HG03196 (cell line): ENCODE measurements at regions not wholly inside any gene's neighbourhood (a gene's known extent, or its start where the extent isn't known, plus 50 kb on each side); places are given as distances from the start of the nearest gene placed in this dataset.

Source experiments
- ATAC-seq: cut with Tn5 transposase; IDR thresholded peaks from one replicate; pipeline ENCODE4 v1.9.1; 2021; ENCODE audit not compliant: unreplicated experiment

DNA sequence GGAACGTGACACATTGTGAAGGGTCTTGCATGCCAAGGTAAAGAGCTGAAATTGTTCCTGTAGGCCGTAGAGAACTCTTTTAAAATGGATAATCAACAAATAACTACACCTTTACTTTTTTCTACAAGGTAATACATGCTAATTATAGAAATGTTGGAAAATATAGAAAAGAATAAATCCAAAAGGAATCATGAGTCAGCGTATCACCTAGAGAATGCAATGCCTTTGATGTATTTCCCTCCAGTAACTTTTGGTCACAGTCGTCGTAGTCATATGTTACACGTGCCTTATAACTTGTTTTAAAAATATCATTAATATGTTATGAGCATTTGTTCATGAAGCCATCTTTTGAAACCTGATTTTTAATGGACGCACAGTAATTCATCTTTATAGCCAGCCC is 100.6 kb downstream of the LIPG start:
- no peak for ATAC-seq

- ATAC-seq, result no peak
Measured at GRCh38 chr18:49658823-49659404, 97.1 kb downstream of the LIPG start.

- no peak for ATAC-seq
Measured at GRCh38 chr18:49656073-49656692, 94.3 kb downstream of the LIPG start.

- no peak for ATAC-seq
Measured at GRCh38 chr18:49655266-49656072, 93.6 kb downstream of the LIPG start.

DNA sequence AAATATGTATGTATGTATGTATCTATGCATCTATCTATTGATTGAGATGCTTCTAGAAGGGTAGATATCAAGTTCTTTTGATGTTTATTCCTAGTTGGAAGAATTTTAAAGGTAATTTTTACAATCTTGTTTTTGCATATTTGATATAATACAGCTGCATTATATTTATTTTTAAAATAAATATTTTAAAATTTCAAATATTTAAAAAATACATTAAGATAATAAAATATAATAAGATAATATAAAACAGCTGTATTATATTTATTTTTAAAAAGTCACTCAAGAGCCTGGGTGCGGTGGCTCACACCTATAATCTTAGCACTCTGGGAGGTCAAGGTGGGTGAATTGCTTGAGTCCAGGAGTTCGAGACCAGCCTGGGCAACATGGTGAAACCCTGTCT is 92.5 kb downstream of the LIPG start:
- no peak for ATAC-seq

DNA sequence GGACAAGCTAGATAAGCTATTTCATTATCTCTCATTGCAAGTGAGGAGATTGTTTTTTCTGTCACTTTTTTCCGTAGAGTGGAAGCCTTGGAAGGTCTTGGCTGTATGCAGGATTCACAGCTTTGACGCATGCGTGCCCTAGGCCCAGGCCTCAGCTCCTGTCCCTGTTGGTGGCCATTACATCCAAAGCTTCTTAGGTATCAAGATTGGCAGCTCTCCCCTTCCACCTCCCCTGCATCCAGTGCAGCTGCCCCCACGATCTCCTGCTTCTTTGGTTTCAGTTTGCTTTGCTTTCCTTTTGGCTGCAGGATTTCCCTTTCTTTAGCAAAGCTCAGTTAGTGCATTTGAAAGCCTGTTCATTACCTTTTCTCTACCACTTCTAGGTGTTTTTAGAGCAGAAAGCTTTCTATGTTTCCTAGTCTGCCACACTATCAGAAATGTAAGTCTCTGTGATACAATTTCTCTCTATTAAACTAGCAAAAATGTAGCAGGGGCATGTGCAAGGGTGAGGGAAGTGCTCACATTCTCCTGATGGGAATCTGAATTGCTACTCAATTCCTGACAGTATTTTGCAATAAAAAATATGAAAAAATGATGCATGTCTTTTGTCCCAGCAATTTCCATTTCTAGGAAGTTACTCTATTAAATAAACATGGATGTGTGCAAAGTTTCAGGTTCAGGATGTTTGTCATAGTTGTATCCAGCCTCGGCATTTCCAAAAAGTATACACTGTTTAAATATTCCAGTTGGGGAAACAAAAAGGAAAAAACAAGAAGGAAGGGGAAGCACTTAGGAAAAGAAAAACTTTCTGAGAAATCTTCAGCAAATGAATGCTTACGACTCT is 91.2 kb downstream of the LIPG start:
- ATAC-seq, result no peak

DNA sequence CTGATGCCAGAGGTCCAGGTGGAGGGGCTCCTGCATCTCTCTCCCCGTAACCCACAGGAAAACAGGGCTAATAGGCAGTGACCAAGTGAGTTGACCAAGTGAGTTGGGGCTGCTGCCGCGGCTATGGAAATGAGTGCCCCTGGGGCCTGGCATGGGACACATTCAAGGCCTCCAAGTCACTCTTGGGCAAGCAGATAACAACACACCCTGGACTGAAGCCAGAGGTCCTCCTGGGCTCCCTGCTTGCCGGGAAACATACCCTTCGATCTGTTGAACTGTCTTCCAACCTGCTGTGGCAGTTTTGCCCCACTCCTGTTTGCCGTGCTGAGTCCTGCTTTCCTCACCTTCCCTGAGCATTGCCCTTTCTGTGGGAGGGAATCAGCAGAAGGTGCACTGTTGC is 89.2 kb downstream of the LIPG start:
- no peak for ATAC-seq

- no peak for ATAC-seq
Measured at GRCh38 chr18:49650426-49650891, 88.6 kb downstream of the LIPG start.

GRCh38 chr18:49648811-49649210 is 87.0 kb downstream of the LIPG start:
- no peak for ATAC-seq
